ENCODE measurements at regions not wholly inside any gene's neighbourhood (a gene's known extent, or its start where the extent isn't known, plus 50 kb on each side); places are given as distances from the start of the nearest gene placed in this dataset.
A peak's percentile ranks its signal among the peaks of the same experiment; 100 is the strongest.

- no peak for DNase-seq
These were observed 222.7 kb upstream of the MGMT start for GRCh38 chr10:129244298-129244697.

GRCh38 chr10:129244757-129245156 is 222.3 kb upstream of the MGMT start:
- no peak for DNase-seq

GRCh38 chr10:129253161-129253864 is 213.7 kb upstream of the MGMT start:
- DNase-seq = no peak

- no peak for DNase-seq
These were observed 213.2 kb upstream of the MGMT start for GRCh38 chr10:129253865-129254179.

- peak; percentile 86 for DNase-seq
These were observed 208.6 kb upstream of the MGMT start for GRCh38 chr10:129258283-129258923.

- DNase-seq = no peak
These were observed 207.8 kb upstream of the MGMT start for GRCh38 chr10:129259128-129259815.

GRCh38 chr10:129272176-129272575 is 194.9 kb upstream of the MGMT start:
- no peak for DNase-seq

- peak; percentile 94 for DNase-seq
These were observed 194.0 kb upstream of the MGMT start for GRCh38 chr10:129272866-129273650.

- DNase-seq = no peak
These were observed 193.2 kb upstream of the MGMT start for GRCh38 chr10:129273860-129274259.

GRCh38 chr10:129274748-129275474 is 192.1 kb upstream of the MGMT start:
- no peak for DNase-seq

- no peak for DNase-seq
These were observed 191.2 kb upstream of the MGMT start for GRCh38 chr10:129275886-129276285.

GRCh38 chr10:129277084-129277483 is 190.0 kb upstream of the MGMT start:
- no peak for DNase-seq

- DNase-seq = no peak
These were observed 189.2 kb upstream of the MGMT start for GRCh38 chr10:129277841-129278240.

- peak; percentile 94 for DNase-seq
These were observed 188.4 kb upstream of the MGMT start for GRCh38 chr10:129278686-129279085.

GRCh38 chr10:129279446-129280154 is 187.4 kb upstream of the MGMT start:
- DNase-seq = peak; percentile 95

GRCh38 chr10:129280155-129280502 is 186.9 kb upstream of the MGMT start:
- DNase-seq = no peak

GRCh38 chr10:129280908-129281586 is 186.0 kb upstream of the MGMT start:
- peak; percentile 88 for DNase-seq

GRCh38 chr10:129285459-129285858 is 181.6 kb upstream of the MGMT start:
- no peak for DNase-seq

GRCh38 chr10:129288999-129289584 is 177.9 kb upstream of the MGMT start:
- no peak for DNase-seq

GRCh38 chr10:129293991-129294700 is 172.9 kb upstream of the MGMT start:
- no peak for DNase-seq
